GM12878 (cell line): ENCODE measurements at regions not wholly inside any gene's neighbourhood (a gene's known extent, or its start where the extent isn't known, plus 50 kb on each side); places are given as distances from the start of the nearest gene placed in this dataset.
A peak's percentile ranks its signal among the peaks of the same experiment; 100 is the strongest.

Experiments
- ASH2L ChIP-seq: fragments of 300-600, 200-600 bp; sonication (generic); IDR thresholded peaks from 2 replicates; pipeline ENCODE4 v1.6.1; 2017; ENCODE audit warnings: low read depth, mild to moderate bottlenecking, borderline replicate concordance
- ATF3 ChIP-seq: IDR thresholded peaks from 2 replicates; pipeline ENCODE4 v1.6.1; 2011; ENCODE audit warnings: low read depth, mild to moderate bottlenecking, low read length, moderate library complexity, borderline replicate concordance; ENCODE audit errors: extremely low read depth
- ELK1 ChIP-seq: IDR thresholded peaks from 2 replicates; pipeline ENCODE4 v1.6.1; 2012; ENCODE audit warnings: low read depth, low read length, improper control_type of control experiment
- KLF5 ChIP-seq: fragments of 450-650 bp; IDR thresholded peaks from 2 replicates; pipeline ENCODE4 v1.6.1; 2014; ENCODE audit warnings: mild to moderate bottlenecking; ENCODE audit not compliant: partially characterized antibody
- MTA3 ChIP-seq: IDR thresholded peaks from 2 replicates; pipeline ENCODE4 v1.6.1; 2012; ENCODE audit warnings: low read length, inconsistent platforms, borderline replicate concordance
- POU2F2 ChIP-seq: IDR thresholded peaks from 3 replicates; pipeline ENCODE4 v1.6.1; 2011; ENCODE audit warnings: low read depth, mild to moderate bottlenecking, low read length, borderline replicate concordance
- RELB ChIP-seq: fragments of 450-650 bp; IDR thresholded peaks from 2 replicates; pipeline ENCODE4 v1.6.1; 2017; ENCODE audit warnings: low read depth, mild to moderate bottlenecking, moderate library complexity
- ZBTB4 ChIP-seq: fragments of 450-650 bp; formaldehyde crosslinking; IDR thresholded peaks from 2 replicates; pipeline ENCODE4 v1.4.0; 2022; ENCODE audit warnings: mild to moderate bottlenecking, moderate library complexity
- ZSCAN29 ChIP-seq: fragments of 450-650 bp; IDR thresholded peaks from 2 replicates; pipeline ENCODE4 v1.6.1; 2017; ENCODE audit warnings: mild to moderate bottlenecking, moderate library complexity

GRCh38 chr5:162858770-162859169 is 578.6 kb upstream of the CCNG1 start (continued):
- TF ChIP-seq ZBTB4 (CRISPR knock-in tag) (no peak), KLF5 (no peak), POU2F2 (no peak), ATF3 (no peak), RELB (0 out of 2 replicates have a peak, but pooled peaks have one; percentile 27), ASH2L (no peak), ZSCAN29 (no peak), MTA3 (no peak), ELK1 (no peak)
